ENCODE measurements at regions not wholly inside any gene's neighbourhood (a gene's known extent, or its start where the extent isn't known, plus 50 kb on each side); places are given as distances from the start of the nearest gene placed in this dataset.

DNA sequence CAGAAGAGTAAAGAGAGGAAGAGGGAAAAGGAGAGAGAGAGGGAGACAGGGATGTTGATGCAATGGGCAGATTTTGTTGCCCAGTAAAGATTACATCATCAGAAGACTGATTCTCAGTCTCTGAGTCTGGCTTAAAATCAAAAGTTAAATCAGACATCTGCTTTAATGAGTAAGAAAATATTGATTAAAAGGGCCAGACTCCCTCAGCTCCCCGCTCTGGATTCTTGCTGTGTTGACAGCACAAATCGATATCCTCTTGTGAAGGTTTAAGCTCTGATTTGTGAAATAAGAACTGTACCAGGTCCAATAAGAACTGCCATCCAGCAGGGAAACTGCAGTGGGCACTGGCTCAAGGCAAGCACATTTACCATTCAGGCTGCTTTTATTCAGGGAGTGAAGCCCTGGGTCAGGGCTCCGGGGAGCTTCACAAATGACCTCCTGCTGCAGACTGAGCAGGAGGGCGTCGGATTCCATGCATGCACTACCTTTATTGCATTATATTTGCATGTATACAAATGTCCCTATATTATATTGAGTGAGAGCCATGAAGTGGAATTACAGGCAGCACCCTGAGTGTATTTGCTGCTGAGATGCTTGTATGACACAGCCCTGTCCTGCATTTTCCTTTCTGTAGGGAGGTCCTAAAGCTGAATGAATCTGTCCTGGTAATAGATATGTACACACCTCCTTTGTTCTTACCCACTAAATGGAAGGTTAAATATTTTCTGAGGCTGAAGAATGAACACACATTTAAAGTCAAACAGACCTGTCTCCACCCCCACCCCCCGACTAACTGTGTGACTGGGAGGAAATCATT, 401.5 kb downstream of the REEP3 start:
- no peak overlapping the region for H3K27ac ChIP-seq (ENCODE audit: extremely low read depth, low read depth, low read length)
- no peak overlapping the region for H3K4me3 ChIP-seq (ENCODE audit: low read depth, low read length)
- ChIA-PET CTCF (interaction anchor here (1.0 kb wide), 1 partner anchor 56 kb away, joined by 6 read pairs; no protein-coding TSS in a partner anchor), POLR2A (no interaction called here)
- H3K9me3 ChIP-seq (ENCODE audit: control insufficient read depth, insufficient read depth, low read depth, low read length), result no peaks in the 10 kb centered on the region
- H3K36me3 ChIP-seq (ENCODE audit: control insufficient read depth in 2 of 2, insufficient read depth in 1 of 2, low read length in 2 of 2), result no peaks in the 10 kb centered on the region
- peaks cover 5% of the 10 kb centered on the region for H3K4me1 ChIP-seq (ENCODE audit: control insufficient read depth, insufficient read depth, low read length)
- TF ChIP-seq ZNF692 (tag by site-specific recombination; IDR thresholded peaks at IDR 0.05) (peak; percentile 96), ZNF521 (tag by site-specific recombination; IDR thresholded peaks at IDR 0.05) (no peak), IKZF3 (tag by site-specific recombination; IDR thresholded peaks at IDR 0.05) (no peak), ATF2 (tag by site-specific recombination; IDR thresholded peaks at IDR 0.05; ENCODE audit: low read depth) (peak; percentile 64), ZNF660 (tag by site-specific recombination; IDR thresholded peaks at IDR 0.05) (peak; percentile 31; the same call in 1 of the 2 replicates), ZFP69B (tag by site-specific recombination; IDR thresholded peaks at IDR 0.05) (peak; percentile 94), ZNF701 (tag by site-specific recombination; IDR thresholded peaks at IDR 0.05) (no peak), ZNF121 (tag by site-specific recombination; IDR thresholded peaks at IDR 0.05) (no peak), ZBTB17 (tag by site-specific recombination; IDR thresholded peaks at IDR 0.05) (peak; percentile 53; the same call in 1 of the 2 replicates), ZNF24 (tag by site-specific recombination; IDR thresholded peaks at IDR 0.05) (no peak)
- TF ChIP-seq, protein P1, sequence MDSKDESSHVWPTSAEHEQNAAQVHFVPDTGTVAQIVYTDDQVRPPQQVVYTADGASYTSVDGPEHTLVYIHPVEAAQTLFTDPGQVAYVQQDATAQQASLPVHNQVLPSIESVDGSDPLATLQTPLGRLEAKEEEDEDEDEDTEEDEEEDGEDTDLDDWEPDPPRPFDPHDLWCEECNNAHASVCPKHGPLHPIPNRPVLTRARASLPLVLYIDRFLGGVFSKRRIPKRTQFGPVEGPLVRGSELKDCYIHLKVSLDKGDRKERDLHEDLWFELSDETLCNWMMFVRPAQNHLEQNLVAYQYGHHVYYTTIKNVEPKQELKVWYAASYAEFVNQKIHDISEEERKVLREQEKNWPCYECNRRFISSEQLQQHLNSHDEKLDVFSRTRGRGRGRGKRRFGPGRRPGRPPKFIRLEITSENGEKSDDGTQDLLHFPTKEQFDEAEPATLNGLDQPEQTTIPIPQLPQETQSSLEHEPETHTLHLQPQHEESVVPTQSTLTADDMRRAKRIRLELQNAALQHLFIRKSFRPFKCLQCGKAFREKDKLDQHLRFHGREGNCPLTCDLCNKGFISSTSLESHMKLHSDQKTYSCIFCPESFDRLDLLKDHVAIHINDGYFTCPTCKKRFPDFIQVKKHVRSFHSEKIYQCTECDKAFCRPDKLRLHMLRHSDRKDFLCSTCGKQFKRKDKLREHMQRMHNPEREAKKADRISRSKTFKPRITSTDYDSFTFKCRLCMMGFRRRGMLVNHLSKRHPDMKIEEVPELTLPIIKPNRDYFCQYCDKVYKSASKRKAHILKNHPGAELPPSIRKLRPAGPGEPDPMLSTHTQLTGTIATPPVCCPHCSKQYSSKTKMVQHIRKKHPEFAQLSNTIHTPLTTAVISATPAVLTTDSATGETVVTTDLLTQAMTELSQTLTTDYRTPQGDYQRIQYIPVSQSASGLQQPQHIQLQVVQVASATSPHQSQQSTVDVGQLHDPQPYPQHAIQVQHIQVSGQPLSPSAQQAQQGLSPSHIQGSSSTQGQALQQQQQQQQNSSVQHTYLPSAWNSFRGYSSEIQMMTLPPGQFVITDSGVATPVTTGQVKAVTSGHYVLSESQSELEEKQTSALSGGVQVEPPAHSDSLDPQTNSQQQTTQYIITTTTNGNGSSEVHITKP (tag by site-specific recombination; IDR thresholded peaks at IDR 0.05), result 0 out of 2 replicates have a peak, but pooled peaks have one; percentile 27

DNA sequence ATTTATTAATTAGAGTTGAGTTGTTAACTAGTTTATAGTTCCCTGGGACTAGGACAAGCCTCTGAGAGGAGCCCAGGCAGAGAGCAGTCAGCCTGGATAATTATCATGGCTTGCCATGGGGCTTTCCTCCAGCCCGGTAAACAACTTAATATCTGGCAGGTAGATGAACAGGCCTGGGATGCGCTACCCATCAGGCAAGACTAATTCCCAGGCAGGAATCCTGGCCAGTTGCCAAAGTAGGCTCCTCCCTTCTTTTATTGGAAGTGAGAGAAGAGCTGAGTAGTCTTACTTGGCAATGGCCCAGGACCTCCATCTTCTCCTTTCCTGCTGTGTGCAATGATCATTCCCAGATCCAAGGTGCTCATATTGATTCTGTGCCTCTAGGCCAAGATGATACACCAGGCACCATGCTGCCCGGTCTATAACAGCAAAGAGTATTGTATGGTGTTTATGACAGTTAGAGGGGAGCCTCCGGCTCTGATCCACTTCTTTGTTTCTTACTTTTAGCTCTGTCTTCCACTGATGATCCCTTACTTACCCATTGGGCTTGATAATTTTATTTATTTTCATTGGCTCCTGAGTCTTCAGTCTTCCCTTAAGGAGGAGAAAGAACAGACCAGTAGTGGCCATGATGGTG, 408.7 kb downstream of the REEP3 start:
- ChIA-PET POLR2A (no interaction called here), CTCF (interaction anchor here (0.9 kb wide), 1 partner anchor 63 kb away, joined by 4 read pairs; no protein-coding TSS in a partner anchor)

DNA sequence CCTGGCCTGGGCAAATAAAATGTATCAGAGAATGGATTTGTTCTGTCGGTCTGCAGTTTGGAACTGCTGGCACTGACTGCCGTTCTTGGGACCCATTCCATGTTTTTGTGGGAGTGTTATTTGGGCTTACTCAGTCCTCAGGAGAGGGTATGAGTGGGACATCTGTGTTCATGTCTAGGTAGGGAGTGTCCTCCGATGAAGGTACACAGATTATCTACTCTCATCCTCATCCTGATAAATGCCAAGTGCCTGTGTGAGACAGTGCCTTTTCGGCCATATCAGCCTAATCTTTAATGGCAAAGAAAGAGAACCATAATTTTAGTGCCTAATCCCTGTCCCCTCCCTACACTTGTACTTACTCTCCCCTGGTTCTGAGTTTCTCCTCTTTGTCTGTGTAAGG, 409.4 kb downstream of the REEP3 start:
- Histone ChIP-seq H3K4me1 (ENCODE audit: control insufficient read depth, insufficient read depth, low read length) (no peaks in the 10 kb centered on the region), H3K36me3 (ENCODE audit: control insufficient read depth in 2 of 2, insufficient read depth in 1 of 2, low read length in 2 of 2) (no peaks in the 10 kb centered on the region), H3K4me3 (ENCODE audit: low read depth, low read length) (no peak overlapping the region), H3K27ac (ENCODE audit: extremely low read depth, low read depth, low read length) (no peak overlapping the region), H3K9me3 (ENCODE audit: control insufficient read depth, insufficient read depth, low read depth, low read length) (no peaks in the 10 kb centered on the region)
- CTCF ChIA-PET, result interaction anchor here (0.9 to 1.1 kb wide), 2 partner anchors 47 to 64 kb away, joined by 3 to 4 read pairs; no protein-coding TSS in a partner anchor
- POLR2A ChIA-PET, result no interaction called here
- TF ChIP-seq ZSCAN5A (tag by site-specific recombination; IDR thresholded peaks at IDR 0.05), result no peak
- TF ChIP-seq ZNF398 (tag by site-specific recombination; IDR thresholded peaks at IDR 0.05), result no peak
- TF ChIP-seq GLI2 (tag by site-specific recombination; IDR thresholded peaks at IDR 0.05; ENCODE audit: borderline replicate concordance, low read depth), result no peak
- TF ChIP-seq ZNF391 (tag by site-specific recombination; IDR thresholded peaks at IDR 0.05; ENCODE audit: borderline replicate concordance, low read depth), result no peak
- TF ChIP-seq ZNF214 (tag by site-specific recombination; IDR thresholded peaks at IDR 0.05; ENCODE audit: borderline replicate concordance), result no peak
- no peak for TF ChIP-seq ZNF529 (tag by site-specific recombination; IDR thresholded peaks at IDR 0.05; ENCODE audit: insufficient replicate concordance)

More for the DNA sequence above, 408.7 kb downstream of the REEP3 start:
- Histone ChIP-seq H3K9me3 (ENCODE audit: control insufficient read depth, insufficient read depth, low read depth, low read length) (no peaks in the 10 kb centered on the region), H3K4me3 (ENCODE audit: low read depth, low read length) (no peak overlapping the region), H3K4me1 (ENCODE audit: control insufficient read depth, insufficient read depth, low read length) (no peaks in the 10 kb centered on the region), H3K27ac (ENCODE audit: extremely low read depth, low read depth, low read length) (no peak overlapping the region), H3K36me3 (ENCODE audit: control insufficient read depth in 2 of 2, insufficient read depth in 1 of 2, low read length in 2 of 2) (no peaks in the 10 kb centered on the region)
- TF ChIP-seq ZNF544 (tag by site-specific recombination; IDR thresholded peaks at IDR 0.05), result 0 out of 2 replicates have a peak, but pooled peaks have one; percentile 37
- TF ChIP-seq ZBTB21 (tag by site-specific recombination; IDR thresholded peaks at IDR 0.05), result no peak
- TF ChIP-seq ZNF549 (tag by site-specific recombination; IDR thresholded peaks at IDR 0.05), result peak; percentile 95
